Fibroblast of upper back skin (primary cell): ENCODE measurements at regions not wholly inside any gene's neighbourhood (a gene's known extent, or its start where the extent isn't known, plus 50 kb on each side); places are given as distances from the start of the nearest gene placed in this dataset.
"Not testable (repeated sequence)": the region's sequence is repeated elsewhere in the genome, so short reads cannot be mapped to it uniquely, and the experiment has no call there.

ENCODE experiments used
- DNase-seq: peaks from one replicate; pipeline ENCODE4 v3.0.0-alpha.2; 2013

DNA sequence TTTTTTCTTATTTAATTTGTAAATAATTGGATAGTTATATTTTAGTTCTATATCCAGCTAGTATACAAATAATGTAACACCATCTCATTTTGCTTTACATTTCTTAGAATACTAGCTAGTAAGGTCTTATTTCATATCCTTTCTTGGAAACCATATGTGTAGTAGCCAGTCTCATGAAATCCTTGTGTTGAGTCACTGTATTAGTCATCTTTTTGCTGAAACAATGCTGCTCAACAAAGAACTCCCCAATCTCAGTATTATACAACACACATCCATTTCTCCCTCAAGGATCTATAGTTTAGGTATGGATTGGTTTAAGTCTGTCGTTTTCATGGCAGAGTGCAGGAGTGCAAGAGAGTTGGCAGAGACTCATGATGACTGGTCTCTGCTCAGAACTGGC lies 55.6 kb upstream of the NBPF26 start:
- DNase-seq: not testable (repeated sequence)
